GM23338 (cell line): ENCODE measurements at regions not wholly inside any gene's neighbourhood (a gene's known extent, or its start where the extent isn't known, plus 50 kb on each side); places are given as distances from the start of the nearest gene placed in this dataset.

ENCODE experiments used
- ATAC-seq: fragments of 200-7000 bp; cut with Tn5 transposase; 3 replicates; pipeline ENCODE4 v1.9.1; 2020
- DNase-seq: peaks from one replicate; pipeline ENCODE4 v3.0.0-alpha.2; 2015; ENCODE audit warnings: low spot score
- H2AFZ ChIP-seq: fragments of 200-600 bp; sonication (generic); 2 replicates; pipeline ENCODE4 v1.8.0; 2016; ENCODE audit warnings: antibody characterized with exemption, mild to moderate bottlenecking, moderate library complexity
- H3F3A ChIP-seq: fragments of 200-600 bp; sonication (generic); replicated peaks from 2 replicates; pipeline ENCODE4 v1.8.0; 2017; ENCODE audit warnings: antibody characterized with exemption, mixed run types, low read depth
- H3K27ac ChIP-seq: fragments of 200-600 bp; sonication (generic); 2 replicates; pipeline ENCODE4 v1.6.1; 2016; ENCODE audit warnings: low read depth
- H3K27me3 ChIP-seq: fragments of 200-600 bp; sonication (generic); 2 replicates; pipeline ENCODE4 v1.8.0; 2016; ENCODE audit warnings: mild to moderate bottlenecking, mixed run types, moderate library complexity; ENCODE audit not compliant: insufficient read depth
- H3K36me3 ChIP-seq: fragments of 200-600 bp; sonication (generic); 2 replicates; pipeline ENCODE4 v1.8.0; 2016; ENCODE audit warnings: mild to moderate bottlenecking; ENCODE audit not compliant: insufficient read depth
- H3K4me1 ChIP-seq: fragments of 200-600 bp; sonication (generic); 2 replicates; pipeline ENCODE4 v1.8.0; 2016; ENCODE audit warnings: mild to moderate bottlenecking, moderate library complexity; ENCODE audit not compliant: insufficient read depth
- H3K4me2 ChIP-seq: fragments of 200-600 bp; sonication (generic); 2 replicates; pipeline ENCODE4 v1.7.1; 2017; ENCODE audit warnings: mixed run types
- H3K4me3 ChIP-seq: fragments of 200-600 bp; sonication (generic); 2 replicates; pipeline ENCODE4 v1.6.1; 2016; ENCODE audit warnings: mixed run types
- H3K79me2 ChIP-seq: fragments of 200-600 bp; sonication (generic); replicated peaks from 2 replicates; pipeline ENCODE4 v1.8.0; 2017; ENCODE audit warnings: mild to moderate bottlenecking; ENCODE audit not compliant: insufficient read depth
- H3K9me2 ChIP-seq: fragments of 200-600 bp; sonication (generic); 2 replicates; pipeline ENCODE4 v1.8.0; 2017; ENCODE audit not compliant: insufficient read depth
- H4K20me1 ChIP-seq: fragments of 200-600 bp; sonication (generic); replicated peaks from 2 replicates; pipeline ENCODE4 v1.8.0; 2017; ENCODE audit warnings: mild to moderate bottlenecking; ENCODE audit not compliant: insufficient read depth
- H3K27ac Mint-ChIP-seq: 2 replicates; pipeline ENCODE4 v1.8.0; 2020; ENCODE audit warnings: inconsistent platforms, mild to moderate bottlenecking, moderate library complexity, mixed read lengths
- H3K27me3 Mint-ChIP-seq: 3 replicates; pipeline ENCODE4 v1.8.0; 2022; ENCODE audit warnings: low read depth, mild to moderate bottlenecking, moderate library complexity, mixed read lengths, inconsistent platforms; ENCODE audit not compliant: insufficient read depth, poor library complexity
- H3K36me3 Mint-ChIP-seq: 3 replicates; pipeline ENCODE4 v1.8.0; 2021; ENCODE audit warnings: low read depth, mild to moderate bottlenecking, inconsistent platforms, moderate library complexity, mixed read lengths
- H3K4me1 Mint-ChIP-seq: 3 replicates; pipeline ENCODE4 v1.8.0; 2020; ENCODE audit warnings: mild to moderate bottlenecking, inconsistent platforms, mixed read lengths
- H3K4me3 Mint-ChIP-seq: 3 replicates; pipeline ENCODE4 v1.8.0; 2021; ENCODE audit warnings: moderate library complexity, mild to moderate bottlenecking, inconsistent platforms, mixed read lengths
- H3K9me3 Mint-ChIP-seq: 3 replicates; pipeline ENCODE4 v1.8.0; 2020; ENCODE audit warnings: moderate library complexity, mild to moderate bottlenecking, inconsistent platforms, mixed read lengths
- CREB1 ChIP-seq: fragments of 250-450 bp; sonication (Bioruptor Pico); IDR thresholded peaks from 2 replicates; pipeline ENCODE4 v1.5.0; 2020; ENCODE audit warnings: low read depth, mild to moderate bottlenecking, moderate library complexity
- EZH2 ChIP-seq: fragments of 200-600 bp; sonication (generic); IDR thresholded peaks from one replicate; pipeline ENCODE4 v1.8.0; 2017; ENCODE audit warnings: antibody characterized with exemption, mild to moderate bottlenecking, low read depth; ENCODE audit not compliant: unreplicated experiment
- EZH2phosphoT487 ChIP-seq: fragments of 200-600 bp; sonication (generic); IDR thresholded peaks from one replicate; pipeline ENCODE4 v1.8.1; 2018; ENCODE audit warnings: antibody characterized with exemption; ENCODE audit not compliant: unreplicated experiment
- JUNB ChIP-seq: IDR thresholded peaks from one replicate; pipeline ENCODE4 v1.6.1; 2016; ENCODE audit warnings: antibody characterized with exemption; ENCODE audit not compliant: unreplicated experiment
- ZNF114 ChIP-seq: fragments of 250-450 bp; sonication (Bioruptor Pico); IDR thresholded peaks from 2 replicates; pipeline ENCODE4 v1.5.0; 2020; ENCODE audit warnings: mild to moderate bottlenecking, moderate library complexity
- TF ChIP-seq, protein P1 (sequence below): IDR thresholded peaks from one replicate; pipeline ENCODE4 v1.6.1; 2018; ENCODE audit warnings: antibody characterized with exemption; ENCODE audit not compliant: unreplicated experiment
- TF ChIP-seq, protein P2 (sequence below): IDR thresholded peaks from 2 replicates; pipeline ENCODE4 v1.6.1; 2016; ENCODE audit warnings: antibody characterized with exemption
- TF ChIP-seq, protein P3 (sequence below), 2 experiments: fragments of 200-600 bp in 1 of 2; sonication (generic) in 1 of 2; conservative IDR thresholded peaks; 2 replicates each; pipeline versions ENCODE4 v1.5.1 to v1.6.1; 2016 to 2017; ENCODE audit warnings: antibody characterized with exemption in 2 of 2, low read depth in 2 of 2, mild to moderate bottlenecking in 2 of 2, moderate library complexity in 1 of 2

DNA sequence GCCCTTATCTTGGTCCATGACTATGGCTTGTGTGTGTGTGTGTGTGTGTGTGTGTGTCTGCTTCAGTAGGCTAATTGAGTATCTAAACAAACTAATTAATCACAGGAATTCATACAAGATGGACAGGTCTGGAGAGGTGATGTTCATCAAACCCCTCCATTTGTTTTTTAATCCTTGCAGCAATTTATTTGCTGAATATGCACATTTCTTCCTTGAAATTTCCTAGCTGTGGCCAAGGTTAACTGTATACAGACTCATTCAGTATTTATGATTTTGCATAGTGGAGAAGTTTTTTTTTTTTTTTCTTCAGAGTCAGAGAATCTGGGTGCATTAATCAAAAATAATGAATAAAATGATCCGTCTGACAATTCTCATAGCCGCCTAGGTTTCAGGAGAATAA, 74.7 kb upstream of the TSHZ3 start (continued):
- TF ChIP-seq, protein P1, sequence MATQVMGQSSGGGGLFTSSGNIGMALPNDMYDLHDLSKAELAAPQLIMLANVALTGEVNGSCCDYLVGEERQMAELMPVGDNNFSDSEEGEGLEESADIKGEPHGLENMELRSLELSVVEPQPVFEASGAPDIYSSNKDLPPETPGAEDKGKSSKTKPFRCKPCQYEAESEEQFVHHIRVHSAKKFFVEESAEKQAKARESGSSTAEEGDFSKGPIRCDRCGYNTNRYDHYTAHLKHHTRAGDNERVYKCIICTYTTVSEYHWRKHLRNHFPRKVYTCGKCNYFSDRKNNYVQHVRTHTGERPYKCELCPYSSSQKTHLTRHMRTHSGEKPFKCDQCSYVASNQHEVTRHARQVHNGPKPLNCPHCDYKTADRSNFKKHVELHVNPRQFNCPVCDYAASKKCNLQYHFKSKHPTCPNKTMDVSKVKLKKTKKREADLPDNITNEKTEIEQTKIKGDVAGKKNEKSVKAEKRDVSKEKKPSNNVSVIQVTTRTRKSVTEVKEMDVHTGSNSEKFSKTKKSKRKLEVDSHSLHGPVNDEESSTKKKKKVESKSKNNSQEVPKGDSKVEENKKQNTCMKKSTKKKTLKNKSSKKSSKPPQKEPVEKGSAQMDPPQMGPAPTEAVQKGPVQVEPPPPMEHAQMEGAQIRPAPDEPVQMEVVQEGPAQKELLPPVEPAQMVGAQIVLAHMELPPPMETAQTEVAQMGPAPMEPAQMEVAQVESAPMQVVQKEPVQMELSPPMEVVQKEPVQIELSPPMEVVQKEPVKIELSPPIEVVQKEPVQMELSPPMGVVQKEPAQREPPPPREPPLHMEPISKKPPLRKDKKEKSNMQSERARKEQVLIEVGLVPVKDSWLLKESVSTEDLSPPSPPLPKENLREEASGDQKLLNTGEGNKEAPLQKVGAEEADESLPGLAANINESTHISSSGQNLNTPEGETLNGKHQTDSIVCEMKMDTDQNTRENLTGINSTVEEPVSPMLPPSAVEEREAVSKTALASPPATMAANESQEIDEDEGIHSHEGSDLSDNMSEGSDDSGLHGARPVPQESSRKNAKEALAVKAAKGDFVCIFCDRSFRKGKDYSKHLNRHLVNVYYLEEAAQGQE: no peak
- no peak for TF ChIP-seq ZNF114 (CRISPR knock-in tag)
- TF ChIP-seq, protein P2, sequence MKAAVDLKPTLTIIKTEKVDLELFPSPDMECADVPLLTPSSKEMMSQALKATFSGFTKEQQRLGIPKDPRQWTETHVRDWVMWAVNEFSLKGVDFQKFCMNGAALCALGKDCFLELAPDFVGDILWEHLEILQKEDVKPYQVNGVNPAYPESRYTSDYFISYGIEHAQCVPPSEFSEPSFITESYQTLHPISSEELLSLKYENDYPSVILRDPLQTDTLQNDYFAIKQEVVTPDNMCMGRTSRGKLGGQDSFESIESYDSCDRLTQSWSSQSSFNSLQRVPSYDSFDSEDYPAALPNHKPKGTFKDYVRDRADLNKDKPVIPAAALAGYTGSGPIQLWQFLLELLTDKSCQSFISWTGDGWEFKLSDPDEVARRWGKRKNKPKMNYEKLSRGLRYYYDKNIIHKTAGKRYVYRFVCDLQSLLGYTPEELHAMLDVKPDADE: no peak

DNA sequence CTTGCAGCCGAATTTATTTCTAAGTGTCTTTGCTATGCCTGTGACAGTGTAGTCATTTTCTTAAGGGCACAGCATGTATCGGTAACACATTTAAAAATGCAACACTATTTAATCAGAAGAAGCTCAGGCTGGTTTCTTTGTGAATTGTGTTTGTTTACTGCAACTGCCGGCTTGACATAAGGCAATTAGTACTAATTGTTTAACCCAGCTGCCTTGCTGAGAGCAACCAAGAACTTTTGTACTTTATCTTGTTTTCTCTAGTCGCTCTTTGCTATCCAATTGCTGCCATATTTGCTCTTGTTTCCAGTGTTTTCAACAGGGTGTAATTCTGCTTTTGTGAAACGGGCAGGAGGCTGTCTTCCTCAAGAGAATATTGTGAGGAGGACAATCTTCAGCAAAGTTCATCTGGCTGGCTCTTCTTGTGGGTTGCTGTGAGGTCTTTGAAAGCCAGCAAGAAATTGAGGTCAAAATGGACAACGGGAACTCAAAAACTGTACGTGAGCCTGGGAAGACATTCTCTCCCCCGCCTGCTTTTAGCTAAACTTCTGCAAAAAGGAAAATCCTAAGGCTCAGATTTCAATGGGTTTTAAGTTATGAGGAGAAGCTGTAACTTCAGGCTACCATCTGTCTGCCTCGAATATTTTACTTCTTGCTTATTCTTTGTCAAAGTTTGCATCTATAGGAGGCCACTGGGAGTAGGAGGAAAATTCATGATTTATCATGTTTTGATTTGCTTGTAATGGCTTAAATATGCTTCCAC, 75.8 kb upstream of the TSHZ3 start:
- H3K36me3 ChIP-seq: no peaks in the 10 kb centered on the region
- H3K79me2 ChIP-seq: no peaks in the 10 kb centered on the region
- no peaks in the 10 kb centered on the region for H3K27me3 ChIP-seq
- Mint-ChIP-seq H3K27ac (no peak overlapping the region), H3K9me3 (no peaks in the 10 kb centered on the region), H3K4me3 (no peak overlapping the region), H3K27me3 (peaks cover 5% of the 10 kb centered on the region), H3K36me3 (no peaks in the 10 kb centered on the region), H3K4me1 (peaks cover 43% of the 10 kb centered on the region)
- H3K4me3 ChIP-seq: no peak overlapping the region
- H3K27ac ChIP-seq: no peak overlapping the region
- no peaks in the 10 kb centered on the region for H4K20me1 ChIP-seq
- peaks cover 11% of the 10 kb centered on the region for H3F3A ChIP-seq
- ATAC-seq: no peak
- H3K4me2 ChIP-seq: peak overlapping the region; percentile 49
- DNase-seq: no peak
- peak overlapping the region; percentile 90 for H2AFZ ChIP-seq
- peaks cover 18% of the 10 kb centered on the region for H3K9me2 ChIP-seq
- peaks cover 38% of the 10 kb centered on the region for H3K4me1 ChIP-seq
- TF ChIP-seq EZH2 (no peak), EZH2phosphoT487 (no peak), CREB1 (CRISPR knock-in tag) (no peak), JUNB (no peak)
- TF ChIP-seq, protein P1: no peak
- TF ChIP-seq, protein P3, sequence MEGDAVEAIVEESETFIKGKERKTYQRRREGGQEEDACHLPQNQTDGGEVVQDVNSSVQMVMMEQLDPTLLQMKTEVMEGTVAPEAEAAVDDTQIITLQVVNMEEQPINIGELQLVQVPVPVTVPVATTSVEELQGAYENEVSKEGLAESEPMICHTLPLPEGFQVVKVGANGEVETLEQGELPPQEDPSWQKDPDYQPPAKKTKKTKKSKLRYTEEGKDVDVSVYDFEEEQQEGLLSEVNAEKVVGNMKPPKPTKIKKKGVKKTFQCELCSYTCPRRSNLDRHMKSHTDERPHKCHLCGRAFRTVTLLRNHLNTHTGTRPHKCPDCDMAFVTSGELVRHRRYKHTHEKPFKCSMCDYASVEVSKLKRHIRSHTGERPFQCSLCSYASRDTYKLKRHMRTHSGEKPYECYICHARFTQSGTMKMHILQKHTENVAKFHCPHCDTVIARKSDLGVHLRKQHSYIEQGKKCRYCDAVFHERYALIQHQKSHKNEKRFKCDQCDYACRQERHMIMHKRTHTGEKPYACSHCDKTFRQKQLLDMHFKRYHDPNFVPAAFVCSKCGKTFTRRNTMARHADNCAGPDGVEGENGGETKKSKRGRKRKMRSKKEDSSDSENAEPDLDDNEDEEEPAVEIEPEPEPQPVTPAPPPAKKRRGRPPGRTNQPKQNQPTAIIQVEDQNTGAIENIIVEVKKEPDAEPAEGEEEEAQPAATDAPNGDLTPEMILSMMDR (conservative IDR thresholded peaks at IDR 0.05; ENCODE audit: low read depth in 2 of 2): no peak
